ENCODE measurements at regions not wholly inside any gene's neighbourhood (a gene's known extent, or its start where the extent isn't known, plus 50 kb on each side); places are given as distances from the start of the nearest gene placed in this dataset.
"Not testable (repeated sequence)": the region's sequence is repeated elsewhere in the genome, so short reads cannot be mapped to it uniquely, and the experiment has no call there.

- not testable (repeated sequence) for DNase-seq (ENCODE audit: extremely low spot score, insufficient read length, low read depth); FAIRE-seq
Observed at GRCh38 chr1:228611707-228612106, 123.6 kb upstream of the RHOU start.

GRCh38 chr1:228622002-228622716, 113.1 kb upstream of the RHOU start:
- not testable (repeated sequence) for DNase-seq (ENCODE audit: extremely low spot score, insufficient read length, low read depth); FAIRE-seq

GRCh38 chr1:228626481-228626880, 108.8 kb upstream of the RHOU start:
- not testable (repeated sequence) for DNase-seq (ENCODE audit: extremely low spot score, insufficient read length, low read depth); FAIRE-seq

GRCh38 chr1:228632858-228633257, 102.4 kb upstream of the RHOU start:
- not testable (repeated sequence) for DNase-seq (ENCODE audit: extremely low spot score, insufficient read length, low read depth); FAIRE-seq

GRCh38 chr1:228635304-228635703, 100.0 kb upstream of the RHOU start:
- DNase-seq (ENCODE audit: extremely low spot score, insufficient read length, low read depth); FAIRE-seq: not testable (repeated sequence)

- FAIRE-seq; DNase-seq (ENCODE audit: extremely low spot score, insufficient read length, low read depth): not testable (repeated sequence)
Observed at GRCh38 chr1:228637529-228637928, 97.8 kb upstream of the RHOU start.

GRCh38 chr1:228646717-228647522, 88.4 kb upstream of the RHOU start:
- FAIRE-seq = no peak

GRCh38 chr1:228647523-228648444, 87.5 kb upstream of the RHOU start:
- no peak for DNase-seq (ENCODE audit: extremely low spot score, insufficient read length, low read depth)
- FAIRE-seq = no peak

More at GRCh38 chr1:228646717-228647522, 88.4 kb upstream of the RHOU start:
- DNase-seq (ENCODE audit: extremely low spot score, insufficient read length, low read depth) = no peak

- FAIRE-seq (no peak), DNase-seq (ENCODE audit: extremely low spot score, insufficient read length, low read depth) (no peak)
Observed at GRCh38 chr1:228648647-228649383, 86.5 kb upstream of the RHOU start.

- FAIRE-seq = no peak
- DNase-seq (ENCODE audit: extremely low spot score, insufficient read length, low read depth) = no peak
Observed at GRCh38 chr1:228650141-228650540, 85.1 kb upstream of the RHOU start.

- DNase-seq (ENCODE audit: extremely low spot score, insufficient read length, low read depth) (no peak), FAIRE-seq (no peak)
Observed at GRCh38 chr1:228650946-228651345, 84.3 kb upstream of the RHOU start.

GRCh38 chr1:228652116-228652515, 83.2 kb upstream of the RHOU start:
- FAIRE-seq = no peak
- DNase-seq (ENCODE audit: extremely low spot score, insufficient read length, low read depth) = no peak

- not testable (repeated sequence) for DNase-seq (ENCODE audit: extremely low spot score, insufficient read length, low read depth); FAIRE-seq
Observed at GRCh38 chr1:228653057-228653456, 82.2 kb upstream of the RHOU start.

- DNase-seq (ENCODE audit: extremely low spot score, insufficient read length, low read depth) = no peak
- FAIRE-seq = no peak
Observed at GRCh38 chr1:228653748-228654147, 81.5 kb upstream of the RHOU start.

GRCh38 chr1:228655796-228656394, 79.4 kb upstream of the RHOU start:
- no peak for DNase-seq (ENCODE audit: extremely low spot score, insufficient read length, low read depth)
- FAIRE-seq = no peak

- FAIRE-seq; DNase-seq (ENCODE audit: extremely low spot score, insufficient read length, low read depth): not testable (repeated sequence)
Observed at GRCh38 chr1:228662007-228662689, 73.1 kb upstream of the RHOU start.

GRCh38 chr1:228664399-228664914, 70.8 kb upstream of the RHOU start:
- peak; percentile 49 for DNase-seq (ENCODE audit: extremely low spot score, insufficient read length, low read depth)
- peak; percentile 84 for FAIRE-seq

Data from GM18507 (cell line).